GM23338 (cell line): ENCODE measurements at regions not wholly inside any gene's neighbourhood (a gene's known extent, or its start where the extent isn't known, plus 50 kb on each side); places are given as distances from the start of the nearest gene placed in this dataset.

Source experiments
- ATAC-seq: fragments of 200-7000 bp; cut with Tn5 transposase; 3 replicates; pipeline ENCODE4 v1.9.1; 2020
- DNase-seq: peaks from one replicate; pipeline ENCODE4 v3.0.0-alpha.2; 2015; ENCODE audit warnings: low spot score
- H2AFZ ChIP-seq: fragments of 200-600 bp; sonication (generic); 2 replicates; pipeline ENCODE4 v1.8.0; 2016; ENCODE audit warnings: antibody characterized with exemption, mild to moderate bottlenecking, moderate library complexity
- H3F3A ChIP-seq: fragments of 200-600 bp; sonication (generic); replicated peaks from 2 replicates; pipeline ENCODE4 v1.8.0; 2017; ENCODE audit warnings: antibody characterized with exemption, mixed run types, low read depth
- H3K27ac ChIP-seq: fragments of 200-600 bp; sonication (generic); 2 replicates; pipeline ENCODE4 v1.6.1; 2016; ENCODE audit warnings: low read depth
- H3K27me3 ChIP-seq: fragments of 200-600 bp; sonication (generic); 2 replicates; pipeline ENCODE4 v1.8.0; 2016; ENCODE audit warnings: mild to moderate bottlenecking, mixed run types, moderate library complexity; ENCODE audit not compliant: insufficient read depth
- H3K36me3 ChIP-seq: fragments of 200-600 bp; sonication (generic); 2 replicates; pipeline ENCODE4 v1.8.0; 2016; ENCODE audit warnings: mild to moderate bottlenecking; ENCODE audit not compliant: insufficient read depth
- H3K4me1 ChIP-seq: fragments of 200-600 bp; sonication (generic); 2 replicates; pipeline ENCODE4 v1.8.0; 2016; ENCODE audit warnings: mild to moderate bottlenecking, moderate library complexity; ENCODE audit not compliant: insufficient read depth
- H3K4me2 ChIP-seq: fragments of 200-600 bp; sonication (generic); 2 replicates; pipeline ENCODE4 v1.7.1; 2017; ENCODE audit warnings: mixed run types
- H3K4me3 ChIP-seq: fragments of 200-600 bp; sonication (generic); 2 replicates; pipeline ENCODE4 v1.6.1; 2016; ENCODE audit warnings: mixed run types
- H3K79me2 ChIP-seq: fragments of 200-600 bp; sonication (generic); replicated peaks from 2 replicates; pipeline ENCODE4 v1.8.0; 2017; ENCODE audit warnings: mild to moderate bottlenecking; ENCODE audit not compliant: insufficient read depth
- H3K9me2 ChIP-seq: fragments of 200-600 bp; sonication (generic); 2 replicates; pipeline ENCODE4 v1.8.0; 2017; ENCODE audit not compliant: insufficient read depth
- H4K20me1 ChIP-seq: fragments of 200-600 bp; sonication (generic); replicated peaks from 2 replicates; pipeline ENCODE4 v1.8.0; 2017; ENCODE audit warnings: mild to moderate bottlenecking; ENCODE audit not compliant: insufficient read depth
- H3K27ac Mint-ChIP-seq: 2 replicates; pipeline ENCODE4 v1.8.0; 2020; ENCODE audit warnings: inconsistent platforms, mild to moderate bottlenecking, moderate library complexity, mixed read lengths
- H3K27me3 Mint-ChIP-seq: 3 replicates; pipeline ENCODE4 v1.8.0; 2022; ENCODE audit warnings: low read depth, mild to moderate bottlenecking, moderate library complexity, mixed read lengths, inconsistent platforms; ENCODE audit not compliant: insufficient read depth, poor library complexity
- H3K36me3 Mint-ChIP-seq: 3 replicates; pipeline ENCODE4 v1.8.0; 2021; ENCODE audit warnings: low read depth, mild to moderate bottlenecking, inconsistent platforms, moderate library complexity, mixed read lengths
- H3K4me1 Mint-ChIP-seq: 3 replicates; pipeline ENCODE4 v1.8.0; 2020; ENCODE audit warnings: mild to moderate bottlenecking, inconsistent platforms, mixed read lengths
- H3K4me3 Mint-ChIP-seq: 3 replicates; pipeline ENCODE4 v1.8.0; 2021; ENCODE audit warnings: moderate library complexity, mild to moderate bottlenecking, inconsistent platforms, mixed read lengths
- H3K9me3 Mint-ChIP-seq: 3 replicates; pipeline ENCODE4 v1.8.0; 2020; ENCODE audit warnings: moderate library complexity, mild to moderate bottlenecking, inconsistent platforms, mixed read lengths
- CREB1 ChIP-seq: fragments of 250-450 bp; sonication (Bioruptor Pico); IDR thresholded peaks from 2 replicates; pipeline ENCODE4 v1.5.0; 2020; ENCODE audit warnings: low read depth, mild to moderate bottlenecking, moderate library complexity
- EZH2phosphoT487 ChIP-seq: fragments of 200-600 bp; sonication (generic); IDR thresholded peaks from one replicate; pipeline ENCODE4 v1.8.1; 2018; ENCODE audit warnings: antibody characterized with exemption; ENCODE audit not compliant: unreplicated experiment
- JUNB ChIP-seq: IDR thresholded peaks from one replicate; pipeline ENCODE4 v1.6.1; 2016; ENCODE audit warnings: antibody characterized with exemption; ENCODE audit not compliant: unreplicated experiment
- NANOG ChIP-seq: IDR thresholded peaks from 2 replicates; pipeline ENCODE4 v1.6.1; 2016; ENCODE audit warnings: antibody characterized with exemption, borderline replicate concordance
- STAT1 ChIP-seq: IDR thresholded peaks from one replicate; pipeline ENCODE4 v1.6.1; 2016; ENCODE audit warnings: antibody characterized with exemption; ENCODE audit not compliant: unreplicated experiment
- ZNF331 ChIP-seq: fragments of 250-450 bp; sonication (Bioruptor Pico); IDR thresholded peaks from 2 replicates; pipeline ENCODE4 v1.5.0; 2020; ENCODE audit warnings: low read depth, mild to moderate bottlenecking, moderate library complexity
- TF ChIP-seq, protein P1 (sequence below): IDR thresholded peaks from one replicate; pipeline ENCODE4 v1.6.1; 2018; ENCODE audit warnings: antibody characterized with exemption; ENCODE audit not compliant: unreplicated experiment
- TF ChIP-seq, protein P2 (sequence below): fragments of 250-450 bp; sonication (Bioruptor Pico); IDR thresholded peaks from 2 replicates; pipeline ENCODE4 v1.5.0; 2020; ENCODE audit warnings: mild to moderate bottlenecking, moderate library complexity

DNA sequence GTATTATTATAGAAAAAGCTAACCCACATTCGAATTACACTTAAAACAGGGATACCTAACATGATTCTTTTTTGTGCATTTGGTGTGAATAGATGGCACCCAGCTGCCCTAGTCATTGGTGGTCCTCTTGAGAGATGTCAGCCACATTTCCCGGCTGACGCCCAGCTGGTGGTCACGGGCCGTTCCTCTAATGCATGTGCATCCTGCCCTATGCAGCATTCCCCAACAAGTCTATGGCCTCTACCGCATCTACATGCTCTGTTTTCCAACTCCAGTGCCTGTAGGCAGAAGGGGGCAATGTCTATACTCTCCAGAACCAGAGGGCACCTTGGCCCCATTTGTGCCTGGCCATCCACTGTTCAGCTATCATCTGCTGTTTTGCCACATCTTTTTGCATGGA is 78.6 kb upstream of the PRICKLE2 start:
- no peak for ATAC-seq
- no peaks in the 10 kb centered on the region for H3K4me1 ChIP-seq
- no peaks in the 10 kb centered on the region for H3K79me2 ChIP-seq

DNA sequence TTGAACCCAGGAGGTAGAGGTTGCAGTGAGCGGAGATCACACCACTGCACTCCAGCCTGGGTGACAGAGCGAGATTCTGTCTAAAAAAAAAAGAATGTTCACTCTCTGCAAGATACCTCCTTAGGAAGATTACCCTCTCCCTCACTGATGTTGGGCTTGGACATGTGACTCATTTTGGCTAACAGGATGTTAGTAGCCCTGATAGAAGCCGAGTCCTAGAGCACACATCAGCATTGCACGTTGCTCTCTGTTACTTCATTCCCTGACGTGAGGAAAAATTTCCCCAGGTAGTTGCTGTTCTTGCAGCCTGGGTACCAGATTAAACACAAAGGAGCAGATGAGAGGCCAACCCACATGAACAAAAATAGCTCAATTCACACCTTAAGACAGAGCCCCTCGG is 78.1 kb upstream of the PRICKLE2 start:
- H3K27ac Mint-ChIP-seq: no peak overlapping the region
- Histone ChIP-seq H3K4me3 (no peak overlapping the region), H3K27ac (no peak overlapping the region), H3K4me1 (no peaks in the 10 kb centered on the region), H2AFZ (no peak overlapping the region), H4K20me1 (no peaks in the 10 kb centered on the region), H3K36me3 (no peaks in the 10 kb centered on the region), H3K27me3 (no peaks in the 10 kb centered on the region), H3K9me2 (peaks cover 4% of the 10 kb centered on the region; the same call in 1 of the 2 replicates), H3F3A (no peaks in the 10 kb centered on the region), H3K4me2 (no peak overlapping the region), H3K79me2 (no peaks in the 10 kb centered on the region)
- H3K9me3 Mint-ChIP-seq: no peaks in the 10 kb centered on the region; the same call in 2 of the 3 replicates
- no peaks in the 10 kb centered on the region; the same call in 2 of the 3 replicates for H3K36me3 Mint-ChIP-seq
- H3K4me3 Mint-ChIP-seq: no peak overlapping the region
- H3K4me1 Mint-ChIP-seq: no peaks in the 10 kb centered on the region
- ATAC-seq: no peak
- no peaks in the 10 kb centered on the region for H3K27me3 Mint-ChIP-seq
- no peak for DNase-seq
- TF ChIP-seq EZH2phosphoT487: no peak
- TF ChIP-seq STAT1: no peak
- no peak for TF ChIP-seq NANOG
- no peak for TF ChIP-seq JUNB

More for the DNA sequence above, 78.6 kb upstream of the PRICKLE2 start:
- no peaks in the 10 kb centered on the region for H4K20me1 ChIP-seq
- H3K9me2 ChIP-seq: peaks cover 4% of the 10 kb centered on the region; the same call in 1 of the 2 replicates
- Mint-ChIP-seq H3K4me1 (no peaks in the 10 kb centered on the region), H3K36me3 (no peaks in the 10 kb centered on the region), H3K27ac (no peak overlapping the region), H3K27me3 (no peaks in the 10 kb centered on the region), H3K4me3 (no peak overlapping the region), H3K9me3 (no peaks in the 10 kb centered on the region)
- TF ChIP-seq EZH2phosphoT487 (no peak), STAT1 (no peak)
- no peaks in the 10 kb centered on the region for H3K36me3 ChIP-seq
- DNase-seq: no peak
- no peaks in the 10 kb centered on the region for H3F3A ChIP-seq
- H3K4me3 ChIP-seq: no peak overlapping the region
- no peaks in the 10 kb centered on the region for H3K27me3 ChIP-seq
- no peak overlapping the region for H3K27ac ChIP-seq
- no peak overlapping the region for H2AFZ ChIP-seq
- no peak overlapping the region for H3K4me2 ChIP-seq

DNA sequence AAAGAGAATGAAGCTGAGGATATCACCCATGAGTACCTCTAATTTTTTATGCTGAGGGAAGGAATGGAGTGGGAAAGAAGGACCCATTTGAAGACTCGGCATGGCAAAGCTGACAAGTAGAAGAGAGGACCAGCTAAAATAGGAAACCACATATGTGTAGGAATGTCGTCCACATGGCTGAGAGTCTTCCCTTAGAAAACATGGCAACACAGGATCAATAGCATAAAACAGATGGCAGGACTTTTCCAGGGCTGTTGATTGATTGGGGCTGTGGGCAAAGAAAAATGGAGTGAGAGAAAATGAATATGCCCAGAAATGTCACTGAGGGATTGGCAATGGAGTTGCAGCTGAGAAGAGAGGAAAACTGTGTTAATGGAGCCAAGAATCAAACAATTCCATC is 76.2 kb upstream of the PRICKLE2 start:
- Histone ChIP-seq H3K9me2 (peaks cover 4% of the 10 kb centered on the region; the same call in 1 of the 2 replicates), H3K36me3 (0 out of 2 replicates have a peak, but pooled peaks cover 3% of the 10 kb centered on the region), H3F3A (no peaks in the 10 kb centered on the region), H4K20me1 (no peaks in the 10 kb centered on the region), H2AFZ (no peak overlapping the region), H3K4me1 (no peaks in the 10 kb centered on the region), H3K4me2 (no peak overlapping the region), H3K79me2 (no peaks in the 10 kb centered on the region), H3K27ac (no peak overlapping the region), H3K4me3 (no peak overlapping the region), H3K27me3 (no peaks in the 10 kb centered on the region)
- Mint-ChIP-seq H3K4me1 (no peaks in the 10 kb centered on the region), H3K27me3 (no peaks in the 10 kb centered on the region), H3K36me3 (peaks cover 12% of the 10 kb centered on the region; the same call in 2 of the 3 replicates), H3K27ac (no peak overlapping the region), H3K4me3 (no peak overlapping the region), H3K9me3 (peaks cover 16% of the 10 kb centered on the region)
- ATAC-seq (no peak), DNase-seq (no peak)
- TF ChIP-seq CREB1 (CRISPR knock-in tag) (no peak), EZH2phosphoT487 (no peak), ZNF331 (CRISPR knock-in tag) (no peak)
- TF ChIP-seq, protein P1, sequence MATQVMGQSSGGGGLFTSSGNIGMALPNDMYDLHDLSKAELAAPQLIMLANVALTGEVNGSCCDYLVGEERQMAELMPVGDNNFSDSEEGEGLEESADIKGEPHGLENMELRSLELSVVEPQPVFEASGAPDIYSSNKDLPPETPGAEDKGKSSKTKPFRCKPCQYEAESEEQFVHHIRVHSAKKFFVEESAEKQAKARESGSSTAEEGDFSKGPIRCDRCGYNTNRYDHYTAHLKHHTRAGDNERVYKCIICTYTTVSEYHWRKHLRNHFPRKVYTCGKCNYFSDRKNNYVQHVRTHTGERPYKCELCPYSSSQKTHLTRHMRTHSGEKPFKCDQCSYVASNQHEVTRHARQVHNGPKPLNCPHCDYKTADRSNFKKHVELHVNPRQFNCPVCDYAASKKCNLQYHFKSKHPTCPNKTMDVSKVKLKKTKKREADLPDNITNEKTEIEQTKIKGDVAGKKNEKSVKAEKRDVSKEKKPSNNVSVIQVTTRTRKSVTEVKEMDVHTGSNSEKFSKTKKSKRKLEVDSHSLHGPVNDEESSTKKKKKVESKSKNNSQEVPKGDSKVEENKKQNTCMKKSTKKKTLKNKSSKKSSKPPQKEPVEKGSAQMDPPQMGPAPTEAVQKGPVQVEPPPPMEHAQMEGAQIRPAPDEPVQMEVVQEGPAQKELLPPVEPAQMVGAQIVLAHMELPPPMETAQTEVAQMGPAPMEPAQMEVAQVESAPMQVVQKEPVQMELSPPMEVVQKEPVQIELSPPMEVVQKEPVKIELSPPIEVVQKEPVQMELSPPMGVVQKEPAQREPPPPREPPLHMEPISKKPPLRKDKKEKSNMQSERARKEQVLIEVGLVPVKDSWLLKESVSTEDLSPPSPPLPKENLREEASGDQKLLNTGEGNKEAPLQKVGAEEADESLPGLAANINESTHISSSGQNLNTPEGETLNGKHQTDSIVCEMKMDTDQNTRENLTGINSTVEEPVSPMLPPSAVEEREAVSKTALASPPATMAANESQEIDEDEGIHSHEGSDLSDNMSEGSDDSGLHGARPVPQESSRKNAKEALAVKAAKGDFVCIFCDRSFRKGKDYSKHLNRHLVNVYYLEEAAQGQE: no peak
- TF ChIP-seq, protein P2, sequence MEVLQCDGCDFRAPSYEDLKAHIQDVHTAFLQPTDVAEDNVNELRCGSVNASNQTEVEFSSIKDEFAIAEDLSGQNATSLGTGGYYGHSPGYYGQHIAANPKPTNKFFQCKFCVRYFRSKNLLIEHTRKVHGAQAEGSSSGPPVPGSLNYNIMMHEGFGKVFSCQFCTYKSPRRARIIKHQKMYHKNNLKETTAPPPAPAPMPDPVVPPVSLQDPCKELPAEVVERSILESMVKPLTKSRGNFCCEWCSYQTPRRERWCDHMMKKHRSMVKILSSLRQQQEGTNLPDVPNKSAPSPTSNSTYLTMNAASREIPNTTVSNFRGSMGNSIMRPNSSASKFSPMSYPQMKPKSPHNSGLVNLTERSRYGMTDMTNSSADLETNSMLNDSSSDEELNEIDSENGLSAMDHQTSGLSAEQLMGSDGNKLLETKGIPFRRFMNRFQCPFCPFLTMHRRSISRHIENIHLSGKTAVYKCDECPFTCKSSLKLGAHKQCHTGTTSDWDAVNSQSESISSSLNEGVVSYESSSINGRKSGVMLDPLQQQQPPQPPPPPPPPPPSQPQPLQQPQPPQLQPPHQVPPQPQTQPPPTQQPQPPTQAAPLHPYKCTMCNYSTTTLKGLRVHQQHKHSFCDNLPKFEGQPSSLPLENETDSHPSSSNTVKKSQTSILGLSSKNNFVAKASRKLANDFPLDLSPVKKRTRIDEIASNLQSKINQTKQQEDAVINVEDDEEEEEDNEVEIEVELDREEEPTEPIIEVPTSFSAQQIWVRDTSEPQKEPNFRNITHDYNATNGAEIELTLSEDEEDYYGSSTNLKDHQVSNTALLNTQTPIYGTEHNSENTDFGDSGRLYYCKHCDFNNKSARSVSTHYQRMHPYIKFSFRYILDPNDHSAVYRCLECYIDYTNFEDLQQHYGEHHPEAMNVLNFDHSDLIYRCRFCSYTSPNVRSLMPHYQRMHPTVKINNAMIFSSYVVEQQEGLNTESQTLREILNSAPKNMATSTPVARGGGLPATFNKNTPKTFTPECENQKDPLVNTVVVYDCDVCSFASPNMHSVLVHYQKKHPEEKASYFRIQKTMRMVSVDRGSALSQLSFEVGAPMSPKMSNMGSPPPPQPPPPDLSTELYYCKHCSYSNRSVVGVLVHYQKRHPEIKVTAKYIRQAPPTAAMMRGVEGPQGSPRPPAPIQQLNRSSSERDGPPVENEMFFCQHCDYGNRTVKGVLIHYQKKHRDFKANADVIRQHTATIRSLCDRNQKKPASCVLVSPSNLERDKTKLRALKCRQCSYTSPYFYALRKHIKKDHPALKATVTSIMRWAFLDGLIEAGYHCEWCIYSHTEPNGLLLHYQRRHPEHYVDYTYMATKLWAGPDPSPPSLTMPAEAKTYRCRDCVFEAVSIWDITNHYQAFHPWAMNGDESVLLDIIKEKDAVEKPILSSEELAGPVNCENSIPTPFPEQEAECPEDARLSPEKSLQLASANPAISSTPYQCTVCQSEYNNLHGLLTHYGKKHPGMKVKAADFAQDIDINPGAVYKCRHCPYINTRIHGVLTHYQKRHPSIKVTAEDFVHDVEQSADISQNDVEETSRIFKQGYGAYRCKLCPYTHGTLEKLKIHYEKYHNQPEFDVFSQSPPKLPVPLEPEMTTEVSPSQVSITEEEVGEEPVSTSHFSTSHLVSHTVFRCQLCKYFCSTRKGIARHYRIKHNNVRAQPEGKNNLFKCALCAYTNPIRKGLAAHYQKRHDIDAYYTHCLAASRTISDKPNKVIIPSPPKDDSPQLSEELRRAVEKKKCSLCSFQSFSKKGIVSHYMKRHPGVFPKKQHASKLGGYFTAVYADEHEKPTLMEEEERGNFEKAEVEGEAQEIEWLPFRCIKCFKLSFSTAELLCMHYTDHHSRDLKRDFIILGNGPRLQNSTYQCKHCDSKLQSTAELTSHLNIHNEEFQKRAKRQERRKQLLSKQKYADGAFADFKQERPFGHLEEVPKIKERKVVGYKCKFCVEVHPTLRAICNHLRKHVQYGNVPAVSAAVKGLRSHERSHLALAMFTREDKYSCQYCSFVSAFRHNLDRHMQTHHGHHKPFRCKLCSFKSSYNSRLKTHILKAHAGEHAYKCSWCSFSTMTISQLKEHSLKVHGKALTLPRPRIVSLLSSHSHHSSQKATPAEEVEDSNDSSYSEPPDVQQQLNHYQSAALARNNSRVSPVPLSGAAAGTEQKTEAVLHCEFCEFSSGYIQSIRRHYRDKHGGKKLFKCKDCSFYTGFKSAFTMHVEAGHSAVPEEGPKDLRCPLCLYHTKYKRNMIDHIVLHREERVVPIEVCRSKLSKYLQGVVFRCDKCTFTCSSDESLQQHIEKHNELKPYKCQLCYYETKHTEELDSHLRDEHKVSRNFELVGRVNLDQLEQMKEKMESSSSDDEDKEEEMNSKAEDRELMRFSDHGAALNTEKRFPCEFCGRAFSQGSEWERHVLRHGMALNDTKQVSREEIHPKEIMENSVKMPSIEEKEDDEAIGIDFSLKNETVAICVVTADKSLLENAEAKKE: no peak
